DMS153 treated with DMSO at 0.1 percent for 48 hours (cell line): ENCODE measurements at regions not wholly inside any gene's neighbourhood (a gene's known extent, or its start where the extent isn't known, plus 50 kb on each side); places are given as distances from the start of the nearest gene placed in this dataset.

Experiments
- DNase-seq: peaks from one replicate; lab custom pipeline; 2025; ENCODE audit not compliant: unreplicated experiment; lab: John Stamatoyannopoulos, UW

- no peak for DNase-seq
Observed at GRCh38 chr9:104417296-104417695, 86.8 kb upstream of the OR13F1 start.

GRCh38 chr9:104429031-104429546 lies 75.0 kb upstream of the OR13F1 start:
- no peak for DNase-seq

GRCh38 chr9:104435059-104435458 lies 69.0 kb upstream of the OR13F1 start:
- no peak for DNase-seq

GRCh38 chr9:104448036-104448435 lies 56.0 kb upstream of the OR13F1 start:
- DNase-seq: no peak
